ENCODE measurements at regions not wholly inside any gene's neighbourhood (a gene's known extent, or its start where the extent isn't known, plus 50 kb on each side); places are given as distances from the start of the nearest gene placed in this dataset.

DNA sequence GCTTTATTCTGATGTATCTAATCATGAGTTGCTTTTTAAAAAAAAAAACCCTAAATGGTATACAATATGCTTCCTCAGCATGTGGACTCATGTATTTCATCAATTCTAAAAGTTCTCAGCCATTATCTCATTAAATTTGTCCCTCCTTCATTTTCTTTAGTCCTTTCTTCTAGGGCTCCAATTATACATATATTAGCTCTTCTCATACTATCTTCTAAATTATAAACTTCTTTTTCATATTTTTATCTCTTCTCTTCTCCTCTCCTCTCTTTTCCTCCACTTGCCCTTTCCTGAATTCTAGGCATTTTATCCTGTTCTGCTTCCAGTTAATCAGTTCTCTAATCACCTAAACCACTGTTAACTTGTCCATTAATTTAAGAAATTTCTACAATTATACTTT, 55.0 kb upstream of the IL33 start:
- no peaks in the 10 kb centered on the region for H3K9me3 ChIP-seq (ENCODE audit: control insufficient read depth in 2 of 3, low read length in 3 of 3)
- no peaks in the 10 kb centered on the region for H3K4me1 ChIP-seq (ENCODE audit: control insufficient read depth in 2 of 2, insufficient read depth in 2 of 2, low read length in 2 of 2)
- no peak overlapping the region for H3K27ac ChIP-seq (ENCODE audit: low read depth, low read length)
- Mint-ChIP-seq H3K36me3 (peaks cover 0 to 5% (median 5%) of the 10 kb centered on the region in 5 donors), H3K4me3 (no peak overlapping the region), H3K27ac (no peak overlapping the region), H3K4me1 (no peaks in the 10 kb centered on the region), H3K9me3 (peaks cover 7 to 38% (median 24%) of the 10 kb centered on the region in 11 donors), H3K27me3 (peaks cover 4 to 22% (median 6%) of the 10 kb centered on the region in 5 donors)
- ChIA-PET POLR2A (no interaction called here), CTCF (no interaction called here)
- ATAC-seq (no peak), DNase-seq (no peak)
- intact Hi-C loops (cut with micrococcal nuclease), result no loop called here
- no peak overlapping the region for H3K4me3 ChIP-seq (ENCODE audit: low read length)
- no peaks in the 10 kb centered on the region for H3K27me3 ChIP-seq (ENCODE audit: control insufficient read depth in 2 of 2, insufficient read depth in 2 of 2, low read length in 2 of 2)
- H3K36me3 ChIP-seq (ENCODE audit: control insufficient read depth in 2 of 3, insufficient read depth in 3 of 3, low read length in 3 of 3), result no peaks in the 10 kb centered on the region

DNA sequence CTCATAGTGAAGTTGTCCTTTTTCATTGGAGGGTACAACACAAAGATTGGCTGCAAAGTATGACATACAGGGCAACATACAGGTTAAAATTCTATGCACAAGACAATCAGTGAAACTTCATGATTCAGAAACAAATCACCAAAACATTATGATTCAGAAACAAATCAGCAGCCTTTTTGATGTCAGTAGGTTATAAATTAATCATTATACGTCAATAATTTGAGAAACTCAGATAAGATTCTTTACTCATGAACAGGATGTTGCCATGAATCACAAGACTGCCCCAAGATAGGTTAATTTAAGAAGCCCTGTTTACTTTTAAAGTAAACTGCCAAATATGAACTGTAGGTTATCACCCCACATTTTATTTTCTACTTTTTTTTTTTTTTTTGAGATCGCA, 62.2 kb upstream of the IL33 start:
- POLR2A ChIA-PET, result no interaction called here
- H3K27me3 ChIP-seq (ENCODE audit: control insufficient read depth in 2 of 2, insufficient read depth in 2 of 2, low read length in 2 of 2), result no peaks in the 10 kb centered on the region
- intact Hi-C loops (cut with micrococcal nuclease), result loop anchor here in 1 of 2 donors (10.0 kb wide), 1 partner anchor 49 kb away; no protein-coding TSS in a partner anchor
- peaks cover 0 to 10% (median 4%) of the 10 kb centered on the region in 11 donors for H3K9me3 Mint-ChIP-seq
- H3K36me3 ChIP-seq (ENCODE audit: control insufficient read depth in 2 of 3, insufficient read depth in 3 of 3, low read length in 3 of 3), result no peaks in the 10 kb centered on the region
- peaks cover 4 to 42% (median 24%) of the 10 kb centered on the region in 5 donors for H3K27me3 Mint-ChIP-seq
- no peak overlapping the region for H3K4me3 ChIP-seq (ENCODE audit: low read length)
- H3K27ac ChIP-seq (ENCODE audit: low read depth, low read length), result no peak overlapping the region
- H3K27ac Mint-ChIP-seq, result no peak overlapping the region
- H3K4me1 Mint-ChIP-seq, result no peaks in the 10 kb centered on the region
- DNase-seq (no peak), ATAC-seq (no peak)
- CTCF ChIA-PET, result no interaction called here
- no peak overlapping the region for H3K4me3 Mint-ChIP-seq
- H3K36me3 Mint-ChIP-seq, result no peaks in the 10 kb centered on the region
- H3K9me3 ChIP-seq (ENCODE audit: control insufficient read depth in 2 of 3, low read length in 3 of 3), result no peaks in the 10 kb centered on the region
- H3K4me1 ChIP-seq (ENCODE audit: control insufficient read depth in 2 of 2, insufficient read depth in 2 of 2, low read length in 2 of 2), result no peaks in the 10 kb centered on the region

DNA sequence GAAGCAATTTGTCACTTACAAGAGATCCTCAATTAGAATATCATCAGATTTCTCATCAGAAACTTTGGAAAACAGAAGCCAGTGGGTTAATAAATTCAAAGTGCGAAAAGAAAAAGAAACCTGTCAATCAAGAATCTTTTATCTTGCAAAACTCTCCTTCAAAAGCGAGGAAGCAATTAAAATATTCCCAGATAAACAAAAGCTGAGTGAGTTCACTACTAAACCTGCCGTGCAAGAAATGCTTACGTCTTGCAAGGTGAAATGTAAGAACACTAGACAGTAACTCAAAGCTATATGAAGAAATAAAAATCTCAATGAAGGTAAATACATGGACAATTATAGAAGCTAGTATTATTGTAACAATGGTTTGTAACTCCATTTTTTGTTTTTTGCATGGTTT, 62.8 kb upstream of the IL33 start:
- Histone ChIP-seq H3K36me3 (ENCODE audit: control insufficient read depth in 2 of 3, insufficient read depth in 3 of 3, low read length in 3 of 3) (no peaks in the 10 kb centered on the region), H3K9me3 (ENCODE audit: control insufficient read depth in 2 of 3, low read length in 3 of 3) (no peaks in the 10 kb centered on the region), H3K27ac (ENCODE audit: low read depth, low read length) (no peak overlapping the region), H3K4me1 (ENCODE audit: control insufficient read depth in 2 of 2, insufficient read depth in 2 of 2, low read length in 2 of 2) (no peaks in the 10 kb centered on the region), H3K4me3 (ENCODE audit: low read length) (no peak overlapping the region), H3K27me3 (ENCODE audit: control insufficient read depth in 2 of 2, insufficient read depth in 2 of 2, low read length in 2 of 2) (no peaks in the 10 kb centered on the region)
- intact Hi-C loops (cut with micrococcal nuclease), result loop anchor here in 1 of 2 donors (10.0 kb wide), 1 partner anchor 48 kb away; no protein-coding TSS in a partner anchor
- Mint-ChIP-seq H3K4me1 (no peaks in the 10 kb centered on the region), H3K27ac (no peak overlapping the region), H3K4me3 (no peak overlapping the region), H3K27me3 (peaks cover 4 to 42% (median 24%) of the 10 kb centered on the region in 5 donors), H3K36me3 (no peaks in the 10 kb centered on the region), H3K9me3 (peaks cover 0 to 10% (median 4%) of the 10 kb centered on the region in 11 donors)
- DNase-seq (no peak), ATAC-seq (no peak)
- CTCF ChIA-PET, result no interaction called here
- POLR2A ChIA-PET, result no interaction called here

DNA sequence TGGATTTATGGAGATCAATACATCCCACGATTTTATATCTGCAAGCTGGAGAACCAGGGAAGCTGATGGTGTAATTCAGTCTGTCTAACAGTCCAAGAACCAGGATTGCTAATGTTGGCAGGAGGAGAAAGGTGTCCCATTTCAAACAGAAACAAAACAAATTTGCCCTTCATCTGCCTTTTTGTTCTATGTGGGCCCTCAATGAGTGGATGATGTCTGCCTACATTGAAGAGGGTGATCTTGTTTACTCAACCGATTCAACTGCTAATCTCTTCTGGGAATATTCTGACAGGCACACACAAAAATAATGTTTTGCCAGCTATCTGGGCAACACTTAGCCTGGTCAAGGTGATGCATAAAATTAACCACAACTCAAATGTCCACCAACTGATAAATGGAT, 65.1 kb upstream of the IL33 start:
- no peaks in the 10 kb centered on the region for H3K27me3 ChIP-seq (ENCODE audit: control insufficient read depth in 2 of 2, insufficient read depth in 2 of 2, low read length in 2 of 2)
- intact Hi-C loops (cut with micrococcal nuclease), result loop anchor here in 1 of 2 donors (10.0 kb wide), 1 partner anchor 46 kb away; no protein-coding TSS in a partner anchor
- H3K9me3 ChIP-seq (ENCODE audit: control insufficient read depth in 2 of 3, low read length in 3 of 3), result no peaks in the 10 kb centered on the region
- Mint-ChIP-seq H3K27me3 (peaks cover 2 to 37% (median 20%) of the 10 kb centered on the region in 5 donors), H3K9me3 (peaks cover 0 to 10% (median 1%) of the 10 kb centered on the region in 11 donors), H3K4me1 (no peaks in the 10 kb centered on the region), H3K36me3 (no peaks in the 10 kb centered on the region), H3K27ac (no peak overlapping the region), H3K4me3 (no peak overlapping the region)
- ATAC-seq, result no peak
- no peaks in the 10 kb centered on the region for H3K4me1 ChIP-seq (ENCODE audit: control insufficient read depth in 2 of 2, insufficient read depth in 2 of 2, low read length in 2 of 2)
- ChIA-PET POLR2A (no interaction called here), CTCF (no interaction called here)
- H3K27ac ChIP-seq (ENCODE audit: low read depth, low read length), result no peak overlapping the region
- no peak for DNase-seq
- H3K4me3 ChIP-seq (ENCODE audit: low read length), result no peak overlapping the region
- no peaks in the 10 kb centered on the region for H3K36me3 ChIP-seq (ENCODE audit: control insufficient read depth in 2 of 3, insufficient read depth in 3 of 3, low read length in 3 of 3)

GRCh38 chr9:6149315-6149714, 66.3 kb upstream of the IL33 start:
- DNase-seq, result no peak
- H3K27ac Mint-ChIP-seq, result no peak overlapping the region

GRCh38 chr9:6147846-6148245, 67.8 kb upstream of the IL33 start:
- intact Hi-C loops (cut with micrococcal nuclease), result no loop called here
- no peak overlapping the region for H3K4me3 ChIP-seq (ENCODE audit: low read length)
- Mint-ChIP-seq H3K4me3 (no peak overlapping the region), H3K4me1 (no peaks in the 10 kb centered on the region), H3K9me3 (peaks cover 0 to 8% (median under 1%) of the 10 kb centered on the region in 11 donors), H3K27me3 (peaks cover 0 to 25% (median 14%) of the 10 kb centered on the region in 5 donors), H3K36me3 (no peaks in the 10 kb centered on the region), H3K27ac (no peak overlapping the region)
- POLR2A ChIA-PET, result no interaction called here
- CTCF ChIA-PET, result no interaction called here
- H3K9me3 ChIP-seq (ENCODE audit: control insufficient read depth in 2 of 3, low read length in 3 of 3), result no peaks in the 10 kb centered on the region
- no peaks in the 10 kb centered on the region for H3K27me3 ChIP-seq (ENCODE audit: control insufficient read depth in 2 of 2, insufficient read depth in 2 of 2, low read length in 2 of 2)
- no peak overlapping the region for H3K27ac ChIP-seq (ENCODE audit: low read depth, low read length)
- H3K36me3 ChIP-seq (ENCODE audit: control insufficient read depth in 2 of 3, insufficient read depth in 3 of 3, low read length in 3 of 3), result no peaks in the 10 kb centered on the region
- DNase-seq (no peak), ATAC-seq (no peak)
- H3K4me1 ChIP-seq (ENCODE audit: control insufficient read depth in 2 of 2, insufficient read depth in 2 of 2, low read length in 2 of 2), result no peaks in the 10 kb centered on the region

More at GRCh38 chr9:6149315-6149714, 66.3 kb upstream of the IL33 start:
- intact Hi-C loops (cut with micrococcal nuclease), result no loop called here
- Histone ChIP-seq H3K27me3 (ENCODE audit: control insufficient read depth in 2 of 2, insufficient read depth in 2 of 2, low read length in 2 of 2) (no peaks in the 10 kb centered on the region), H3K4me1 (ENCODE audit: control insufficient read depth in 2 of 2, insufficient read depth in 2 of 2, low read length in 2 of 2) (no peaks in the 10 kb centered on the region), H3K27ac (ENCODE audit: low read depth, low read length) (no peak overlapping the region), H3K9me3 (ENCODE audit: control insufficient read depth in 2 of 3, low read length in 3 of 3) (no peaks in the 10 kb centered on the region), H3K4me3 (ENCODE audit: low read length) (no peak overlapping the region), H3K36me3 (ENCODE audit: control insufficient read depth in 2 of 3, insufficient read depth in 3 of 3, low read length in 3 of 3) (no peaks in the 10 kb centered on the region)
- no peaks in the 10 kb centered on the region for H3K4me1 Mint-ChIP-seq
- no peak for ATAC-seq
- no peak overlapping the region for H3K4me3 Mint-ChIP-seq
- H3K27me3 Mint-ChIP-seq, result peaks cover 2 to 31% (median 20%) of the 10 kb centered on the region in 5 donors
- POLR2A ChIA-PET, result no interaction called here
- CTCF ChIA-PET, result no interaction called here
- H3K36me3 Mint-ChIP-seq, result no peaks in the 10 kb centered on the region
- H3K9me3 Mint-ChIP-seq, result peaks cover 0 to 7% (median 1%) of the 10 kb centered on the region in 11 donors

DNA sequence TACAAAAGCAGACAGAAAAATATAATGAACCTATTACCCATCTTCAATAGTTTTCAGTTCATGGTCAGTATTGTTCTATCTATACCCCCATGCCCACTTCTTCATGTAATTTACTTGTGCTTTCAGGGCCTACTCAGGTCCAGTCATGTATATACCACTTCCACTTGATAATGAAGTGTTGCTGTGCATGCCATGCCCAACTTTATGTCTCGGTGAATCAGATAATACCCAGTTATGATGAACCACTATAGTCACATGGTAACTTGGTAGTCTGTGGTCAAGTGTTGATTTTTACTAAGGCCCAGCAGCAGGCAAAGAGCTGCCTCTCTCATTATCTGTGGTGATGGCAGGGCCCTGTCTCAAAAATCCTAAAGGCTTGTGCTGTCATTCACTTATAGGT, 70.7 kb upstream of the IL33 start:
- no peaks in the 10 kb centered on the region for H3K9me3 ChIP-seq (ENCODE audit: control insufficient read depth in 2 of 3, low read length in 3 of 3)
- Mint-ChIP-seq H3K9me3 (peaks cover 0 to 14% (median 5%) of the 10 kb centered on the region in 11 donors), H3K27me3 (peaks cover 0 to 6% (median 3%) of the 10 kb centered on the region in 5 donors), H3K36me3 (no peaks in the 10 kb centered on the region), H3K4me3 (no peak overlapping the region), H3K4me1 (no peaks in the 10 kb centered on the region), H3K27ac (no peak overlapping the region)
- ChIA-PET POLR2A (interaction anchor here (0.6 kb wide), 1 partner anchor 937 kb away, joined by 4 read pairs; no protein-coding TSS in a partner anchor), CTCF (no interaction called here)
- intact Hi-C loops (cut with micrococcal nuclease), result no loop called here
- H3K4me1 ChIP-seq (ENCODE audit: control insufficient read depth in 2 of 2, insufficient read depth in 2 of 2, low read length in 2 of 2), result no peaks in the 10 kb centered on the region
- ATAC-seq (no peak), DNase-seq (no peak)
- H3K27me3 ChIP-seq (ENCODE audit: control insufficient read depth in 2 of 2, insufficient read depth in 2 of 2, low read length in 2 of 2), result no peaks in the 10 kb centered on the region
- no peak overlapping the region for H3K27ac ChIP-seq (ENCODE audit: low read depth, low read length)
- H3K36me3 ChIP-seq (ENCODE audit: control insufficient read depth in 2 of 3, insufficient read depth in 3 of 3, low read length in 3 of 3), result no peaks in the 10 kb centered on the region
- H3K4me3 ChIP-seq (ENCODE audit: low read length), result no peak overlapping the region
